ENCODE measurements at regions not wholly inside any gene's neighbourhood (a gene's known extent, or its start where the extent isn't known, plus 50 kb on each side); places are given as distances from the start of the nearest gene placed in this dataset.

- DNase-seq, result peak; percentile 58
Observed at GRCh38 chr10:131810036-131810804, 90.6 kb upstream of the PPP2R2D start.

- peak; percentile 78 for DNase-seq
Observed at GRCh38 chr10:131810805-131811629, 89.8 kb upstream of the PPP2R2D start.

- DNase-seq, result no peak
Observed at GRCh38 chr10:131811630-131812403, 89.0 kb upstream of the PPP2R2D start.

GRCh38 chr10:131812736-131813604 lies 87.8 kb upstream of the PPP2R2D start:
- DNase-seq, result no peak

- DNase-seq, result peak; percentile 92
Observed at GRCh38 chr10:131814567-131815265, 86.1 kb upstream of the PPP2R2D start.

- DNase-seq, result peak; percentile 57
Observed at GRCh38 chr10:131815266-131816156, 85.3 kb upstream of the PPP2R2D start.

GRCh38 chr10:131816157-131816775 lies 84.5 kb upstream of the PPP2R2D start:
- DNase-seq, result no peak

- DNase-seq, result no peak
Observed at GRCh38 chr10:131816941-131817700, 83.7 kb upstream of the PPP2R2D start.

GRCh38 chr10:131817866-131818509 lies 82.8 kb upstream of the PPP2R2D start:
- DNase-seq, result peak; percentile 19

- DNase-seq, result peak; percentile 80
Observed at GRCh38 chr10:131818510-131819234, 82.1 kb upstream of the PPP2R2D start.

GRCh38 chr10:131819241-131820072 lies 81.4 kb upstream of the PPP2R2D start:
- peak; percentile 43 for DNase-seq

- DNase-seq, result no peak
Observed at GRCh38 chr10:131820626-131821025, 80.2 kb upstream of the PPP2R2D start.

GRCh38 chr10:131821378-131822012 lies 79.3 kb upstream of the PPP2R2D start:
- no peak for DNase-seq

- DNase-seq, result no peak
Observed at GRCh38 chr10:131822013-131822691, 78.7 kb upstream of the PPP2R2D start.

GRCh38 chr10:131822692-131823245 lies 78.0 kb upstream of the PPP2R2D start:
- DNase-seq, result no peak

All from RPMI8226 (cell line).